HG02763 (cell line): ENCODE measurements at regions not wholly inside any gene's neighbourhood (a gene's known extent, or its start where the extent isn't known, plus 50 kb on each side); places are given as distances from the start of the nearest gene placed in this dataset.

Source experiments
- ATAC-seq: cut with Tn5 transposase; IDR thresholded peaks from one replicate; pipeline ENCODE4 v1.9.1; 2021; ENCODE audit warnings: mild to moderate bottlenecking, moderate library complexity; ENCODE audit not compliant: unreplicated experiment

DNA sequence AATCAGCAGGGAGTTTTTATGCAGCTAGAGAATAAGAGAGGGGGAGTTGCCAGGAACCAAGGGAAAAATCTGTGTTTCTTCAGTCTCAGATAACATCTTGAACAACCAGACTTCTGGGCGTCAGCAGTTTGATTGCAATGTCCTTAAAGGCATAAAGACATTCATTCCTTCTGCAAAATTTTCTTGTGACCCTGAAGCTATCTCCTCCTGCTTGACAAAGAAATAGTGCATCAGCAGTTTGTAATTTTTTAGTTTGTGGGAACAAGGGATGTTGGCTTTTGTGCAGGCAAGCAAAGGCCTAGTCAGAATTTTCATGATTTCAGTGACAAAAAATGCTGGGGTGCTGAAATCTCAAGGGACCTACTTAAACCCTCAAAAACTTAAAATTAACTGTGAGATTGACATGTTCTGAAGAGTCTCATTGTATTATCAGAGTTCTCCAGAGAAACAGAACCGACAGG is 125.8 kb upstream of the UNC5C start:
- ATAC-seq: no peak

DNA sequence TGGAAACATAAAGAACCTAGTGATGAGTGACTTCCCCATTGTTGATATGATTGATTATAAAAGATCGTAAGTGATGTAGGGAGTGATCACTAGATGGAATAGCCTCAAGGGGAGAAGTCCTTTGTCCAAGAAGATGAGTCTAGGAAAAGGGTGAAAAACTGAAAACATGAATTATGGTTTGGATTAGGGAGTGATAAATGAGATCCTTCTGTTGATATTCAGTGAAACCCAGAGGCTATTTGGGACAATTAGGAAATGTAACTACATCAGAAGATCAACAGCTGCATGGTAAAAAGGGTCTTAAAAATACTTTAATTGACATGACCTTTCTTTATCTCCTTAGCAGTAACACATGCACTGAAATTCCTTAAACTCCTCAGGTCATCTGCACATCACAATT is 124.0 kb upstream of the UNC5C start:
- ATAC-seq: no peak

DNA sequence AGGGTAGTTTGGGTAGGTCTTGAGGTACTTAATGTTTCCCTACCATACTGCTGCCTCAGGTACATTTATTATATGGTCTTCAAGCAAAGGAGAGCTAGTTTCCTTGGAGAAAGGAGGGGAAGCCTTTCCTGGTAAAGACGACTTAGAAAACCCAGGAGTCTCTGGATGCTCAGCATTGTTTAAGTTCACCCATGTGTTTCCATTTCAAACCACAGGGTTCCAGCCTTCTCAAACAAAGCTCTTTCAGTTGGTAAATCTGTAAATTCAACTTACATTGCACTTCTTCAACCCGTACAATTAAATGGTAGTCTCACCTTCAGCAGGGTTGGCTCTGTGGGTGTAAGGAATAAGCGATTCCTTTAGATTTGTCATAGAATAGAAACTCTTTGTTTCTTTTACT is 111.9 kb upstream of the UNC5C start:
- ATAC-seq: no peak

DNA sequence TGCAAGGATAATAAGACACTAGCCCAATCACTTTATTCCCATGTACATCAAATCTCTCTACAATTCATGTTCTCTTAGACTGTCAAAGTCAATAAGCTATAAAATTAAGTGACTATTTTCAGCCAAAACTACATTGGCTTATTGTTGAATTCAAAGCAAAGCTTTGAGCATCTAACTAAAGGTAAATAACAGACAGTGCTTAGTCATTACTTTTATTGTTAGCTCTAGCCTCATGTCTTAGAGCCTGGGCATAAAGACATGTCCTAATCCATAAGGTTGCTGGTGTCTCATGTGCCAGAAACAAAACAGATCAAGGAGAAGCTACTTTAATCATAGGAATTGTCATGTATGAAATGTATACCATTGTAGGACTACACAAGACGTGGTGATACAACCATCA is 103.1 kb upstream of the UNC5C start:
- ATAC-seq: no peak

DNA sequence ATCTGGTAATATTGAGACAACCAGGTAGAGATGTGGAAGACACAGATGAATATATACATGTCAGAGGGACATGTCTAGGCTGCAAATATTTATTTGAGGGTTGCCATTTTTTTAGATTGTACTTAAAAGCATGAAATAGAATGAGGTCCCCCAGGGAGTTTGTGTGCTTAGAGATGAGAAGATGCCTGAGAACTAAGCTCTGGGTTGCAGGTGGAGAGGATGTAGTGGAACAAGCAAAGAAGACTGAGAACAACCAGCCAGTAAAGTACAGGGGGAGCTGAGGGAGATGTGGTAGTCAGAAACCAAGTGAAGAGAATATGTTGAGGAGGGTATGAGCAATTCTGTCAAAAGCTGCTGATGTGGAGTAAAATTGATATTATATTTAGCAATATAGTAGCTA is 95.6 kb upstream of the UNC5C start:
- no peak for ATAC-seq

DNA sequence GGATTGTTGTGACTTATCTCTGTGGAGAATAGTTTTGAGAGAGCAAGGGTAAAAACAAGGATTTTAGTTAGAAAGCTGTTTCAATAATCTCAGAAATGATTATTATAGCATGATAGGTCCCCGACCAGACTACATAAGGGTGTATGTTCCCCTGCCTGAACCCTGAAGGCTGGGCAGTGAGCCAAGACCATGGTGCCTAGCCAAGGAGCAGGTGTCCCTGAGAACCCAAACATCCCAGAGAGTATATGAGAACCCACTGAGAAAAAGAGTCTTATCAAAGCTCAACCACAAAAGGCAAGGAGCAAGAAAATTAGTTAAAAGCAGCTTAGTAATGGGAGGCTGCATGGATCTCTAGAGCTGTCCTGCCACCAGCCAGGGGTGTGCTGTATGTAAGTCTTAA is 94.9 kb upstream of the UNC5C start:
- no peak for ATAC-seq

DNA sequence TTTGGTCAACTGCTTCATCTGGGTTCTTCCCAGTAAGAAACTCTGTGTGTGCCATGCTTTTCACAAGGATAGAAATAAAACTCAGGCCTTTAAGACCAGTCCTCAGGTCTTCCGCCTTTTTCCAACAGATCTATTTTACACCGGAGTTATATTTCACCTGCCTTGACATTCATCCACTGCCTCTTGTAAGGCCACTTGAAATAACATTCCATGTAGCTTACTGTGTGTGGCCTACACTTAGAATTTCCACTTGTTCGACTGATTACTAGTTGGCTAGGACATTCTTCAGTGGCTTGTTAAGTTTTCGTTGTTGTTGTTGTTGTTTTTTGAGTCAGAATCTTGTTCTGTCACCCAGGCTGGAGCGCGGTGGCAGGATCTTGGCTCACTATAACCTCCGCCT is 92.8 kb upstream of the UNC5C start:
- no peak for ATAC-seq

DNA sequence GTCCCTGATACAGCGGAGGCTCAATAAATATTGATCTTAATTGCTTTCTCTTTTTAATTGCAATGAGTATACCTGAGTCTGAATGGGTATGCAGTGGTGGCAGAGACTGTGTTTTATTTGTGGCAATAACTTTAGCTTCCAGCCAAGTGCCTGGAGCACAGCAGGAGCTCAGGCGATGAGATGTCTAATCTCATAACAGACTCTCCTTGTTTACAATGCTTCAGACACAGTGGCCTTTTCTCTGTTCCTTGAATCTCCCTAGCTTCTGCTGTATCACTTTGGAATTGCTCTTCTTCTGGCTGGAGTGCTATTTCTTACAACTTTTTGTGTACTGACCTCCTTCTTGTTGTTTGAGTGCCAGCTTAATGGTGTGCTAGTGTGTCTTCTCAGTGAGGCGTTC is 91.5 kb upstream of the UNC5C start:
- no peak for ATAC-seq

DNA sequence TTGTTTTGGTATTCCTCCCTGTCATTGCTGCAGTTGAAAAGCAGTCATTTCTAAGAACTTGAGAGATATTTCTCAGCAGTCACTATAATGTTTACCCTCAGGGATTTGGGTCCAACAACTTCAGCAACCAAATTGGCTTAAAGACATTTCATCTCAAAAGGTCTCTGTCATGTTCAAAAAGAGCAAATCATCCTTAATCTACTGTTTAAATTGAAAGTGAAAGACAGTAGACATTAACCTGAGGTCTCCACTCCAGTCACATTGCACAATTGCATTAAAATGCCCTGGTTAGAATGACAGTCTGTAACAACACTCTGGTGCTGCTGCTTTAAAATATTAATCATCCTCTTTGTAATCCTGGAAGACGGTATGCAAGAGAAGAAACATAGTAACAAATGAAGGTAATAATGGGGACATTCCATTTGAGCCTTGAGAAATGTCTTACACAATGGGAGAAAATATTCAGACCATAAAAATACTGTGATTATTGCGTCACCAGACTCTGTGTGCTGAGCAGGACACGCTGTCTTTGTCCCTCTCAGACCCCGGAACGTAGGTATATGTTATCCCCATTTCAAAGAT is 90.2 kb upstream of the UNC5C start:
- no peak for ATAC-seq

DNA sequence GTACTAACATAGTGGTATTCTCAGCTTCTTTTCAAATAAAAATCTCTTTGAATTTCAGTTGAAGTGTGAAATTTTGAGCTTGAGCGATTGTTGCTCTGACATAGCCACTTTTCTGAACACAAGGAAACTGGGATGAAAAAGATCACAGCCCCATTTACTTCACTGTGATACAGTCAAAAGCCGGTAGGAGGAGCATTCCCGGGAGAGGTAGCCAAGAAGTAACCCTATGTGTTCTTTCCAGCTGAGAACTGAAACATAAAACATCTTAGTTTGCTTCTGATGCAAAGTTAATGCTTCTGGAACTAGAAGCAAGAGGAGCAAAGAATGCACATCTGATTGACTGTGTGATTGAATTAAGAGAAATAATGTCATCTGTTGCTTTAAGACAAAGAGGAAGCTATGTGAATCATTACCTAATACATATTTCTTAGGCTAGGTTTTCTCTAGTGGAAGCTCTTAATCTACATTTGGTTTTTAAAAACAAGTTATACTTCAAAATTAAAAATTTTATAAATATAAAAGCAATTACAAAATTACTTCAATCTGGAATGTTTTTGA is 88.3 kb upstream of the UNC5C start:
- ATAC-seq: no peak

DNA sequence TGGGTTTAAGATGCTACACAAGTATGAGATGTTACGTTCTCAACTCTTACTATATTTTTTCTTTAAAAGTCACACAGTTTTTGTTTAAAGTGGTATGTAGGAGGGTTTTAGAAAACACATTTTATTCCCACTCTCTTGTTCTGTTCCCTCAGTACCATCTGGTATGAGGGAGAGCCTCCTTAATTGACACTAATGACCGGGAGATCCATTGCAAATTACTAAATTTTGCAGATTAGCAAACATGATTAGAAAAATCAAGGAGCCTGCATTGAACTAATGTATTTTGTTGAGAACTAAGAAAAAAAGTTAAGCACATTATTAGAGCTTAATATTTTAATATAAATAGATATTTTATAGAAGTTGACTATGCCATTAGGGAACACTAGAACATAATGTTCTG is 87.3 kb upstream of the UNC5C start:
- no peak for ATAC-seq

DNA sequence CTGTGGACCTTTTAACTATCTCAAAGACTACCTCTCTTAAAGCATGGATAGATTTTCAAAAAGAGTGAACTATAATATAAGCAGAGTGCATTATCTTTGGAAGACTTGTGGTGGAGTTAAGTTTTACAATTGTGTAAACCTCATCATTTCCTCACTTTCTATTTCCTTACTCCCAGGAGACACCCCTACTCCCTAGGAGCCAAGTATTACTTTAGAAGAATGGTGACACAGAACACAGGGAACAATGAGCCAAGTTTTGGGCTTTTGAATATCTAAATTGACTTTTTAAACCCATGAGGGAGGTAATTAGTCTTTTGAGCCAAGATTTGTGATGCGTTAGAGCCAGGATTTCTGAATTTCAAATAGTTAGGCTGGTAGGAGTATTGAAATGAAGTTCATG is 78.9 kb upstream of the UNC5C start:
- ATAC-seq: no peak

DNA sequence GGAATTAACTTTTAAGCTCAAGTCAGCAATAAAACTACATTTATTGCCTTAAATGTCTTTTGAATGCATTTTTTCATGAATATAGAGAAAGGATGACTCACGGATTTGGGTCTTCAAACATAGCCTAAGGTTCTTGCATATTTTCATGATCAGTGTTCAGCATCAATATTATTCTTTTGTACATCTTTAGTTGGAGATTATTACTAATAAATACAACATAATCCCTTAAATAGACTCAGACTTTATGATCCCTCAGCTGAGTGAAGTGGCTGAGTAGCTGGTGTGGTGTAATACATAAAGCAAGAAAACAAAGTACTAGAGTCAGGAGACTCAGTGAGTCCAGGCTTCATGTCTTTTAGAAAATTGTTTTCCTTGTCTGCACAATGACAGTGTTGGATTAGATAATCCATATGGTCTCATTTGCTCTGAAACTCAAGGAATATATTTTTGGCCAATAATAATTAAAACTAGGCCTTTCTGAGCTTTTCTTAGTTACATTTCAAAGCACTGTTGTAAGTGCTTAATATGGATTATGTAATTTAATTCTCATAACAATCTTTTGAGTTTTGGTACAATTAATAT is 78.3 kb upstream of the UNC5C start:
- no peak for ATAC-seq

DNA sequence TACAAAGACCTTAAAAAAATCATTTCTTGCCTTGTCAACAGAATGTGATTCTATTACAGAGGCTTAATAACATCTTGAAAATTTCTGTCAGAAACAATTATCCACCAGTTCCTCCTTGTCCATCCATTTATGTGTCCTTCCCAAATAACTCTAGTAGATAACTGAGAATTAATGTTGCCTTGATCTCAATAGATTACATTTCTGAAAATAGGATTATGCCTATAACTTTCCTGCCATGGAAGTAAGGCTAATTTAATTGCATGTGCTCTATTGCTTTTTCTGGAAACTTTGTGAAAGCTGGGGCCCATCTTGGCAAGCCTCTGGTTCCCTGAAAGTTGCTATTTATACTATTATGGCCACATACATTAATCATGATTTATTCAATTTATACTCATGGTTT is 76.2 kb upstream of the UNC5C start:
- no peak for ATAC-seq

DNA sequence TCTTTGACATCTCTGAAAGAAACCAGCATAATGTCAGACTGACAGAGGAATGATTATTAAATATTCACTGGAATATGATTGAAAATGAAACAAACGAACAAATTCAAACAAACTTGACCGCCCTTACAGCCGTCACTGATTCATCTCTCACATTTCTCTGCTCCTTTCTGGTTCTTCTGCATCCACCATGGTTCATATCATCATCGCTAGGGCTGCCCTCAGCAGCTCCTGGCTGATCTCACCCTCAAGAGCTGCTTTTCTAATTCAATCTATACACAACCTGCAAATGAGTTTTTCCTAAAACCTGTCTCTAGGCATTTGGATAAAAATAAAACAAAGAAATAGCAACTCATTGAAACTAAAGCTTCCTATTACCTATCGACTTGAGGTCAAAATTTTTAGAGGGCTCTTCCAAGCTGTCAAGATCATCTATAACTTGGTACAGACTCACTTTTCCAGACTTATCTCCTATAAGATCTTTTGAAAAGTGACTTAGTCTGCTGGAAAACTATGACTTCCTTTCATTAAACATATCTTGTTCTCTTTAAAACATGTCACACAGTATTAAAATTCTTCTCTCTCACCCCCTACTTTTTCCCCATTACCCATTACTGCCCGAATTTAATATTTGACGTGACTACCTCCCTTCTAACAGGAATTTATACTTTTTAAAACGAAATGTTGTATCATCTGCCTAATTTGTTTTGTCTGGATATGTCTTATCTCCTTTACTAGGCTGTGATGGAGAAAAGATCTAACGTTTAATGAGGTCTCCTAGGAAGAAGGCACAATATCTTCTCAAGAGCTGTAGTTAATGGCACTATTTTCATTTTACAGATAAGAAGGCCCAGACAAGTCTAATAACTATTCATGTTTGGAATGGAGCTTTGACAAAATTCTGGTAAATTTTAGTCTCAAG is 71.0 kb upstream of the UNC5C start:
- ATAC-seq: no peak

DNA sequence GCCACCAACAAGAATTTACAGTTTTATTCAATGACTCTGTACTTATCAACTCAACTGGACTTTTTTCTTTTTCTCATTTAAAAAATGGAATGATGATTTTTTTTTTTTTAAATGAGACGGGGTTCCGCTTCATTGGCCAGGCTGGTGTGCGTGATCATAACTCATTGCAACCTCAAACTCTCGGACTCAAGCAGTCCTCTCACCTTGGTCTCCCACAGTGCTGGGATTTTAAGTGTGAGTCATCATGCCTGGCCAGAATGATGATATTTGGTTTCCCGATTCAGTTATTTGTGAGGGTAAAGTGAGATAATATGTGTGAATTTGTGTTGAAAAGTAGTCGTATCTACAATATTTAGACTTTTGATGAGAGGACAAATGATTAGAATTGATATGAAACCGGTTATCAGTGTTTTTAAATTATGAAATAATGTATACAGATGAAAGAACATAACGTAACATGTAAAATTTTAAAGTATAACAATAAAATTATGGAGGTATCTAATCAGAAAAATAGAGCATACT is 66.0 kb upstream of the UNC5C start:
- ATAC-seq: no peak

DNA sequence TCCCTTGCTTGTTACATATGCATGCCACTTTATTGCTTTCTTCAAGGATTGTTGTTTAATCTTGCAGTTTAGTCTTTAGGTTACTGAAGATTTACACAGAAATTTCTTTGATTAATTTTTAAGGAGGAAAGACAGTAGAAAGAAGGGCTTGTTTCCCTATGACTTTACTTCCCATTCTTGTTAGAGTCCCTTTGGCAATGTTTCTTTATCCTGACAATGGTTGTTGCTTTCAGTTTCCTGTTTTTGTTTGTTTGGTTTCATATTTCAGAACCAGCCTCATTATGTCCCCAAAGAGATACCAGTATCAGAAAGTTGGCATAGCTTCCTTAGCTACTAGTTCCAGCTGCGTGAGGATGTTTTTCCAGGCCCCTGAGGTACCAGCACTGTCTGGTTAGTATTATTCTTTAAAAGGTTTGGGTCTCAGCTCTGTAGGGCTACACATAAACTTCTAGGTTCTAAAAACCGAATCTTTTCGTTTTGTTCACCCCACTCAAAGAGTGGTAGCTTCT is 61.3 kb upstream of the UNC5C start:
- ATAC-seq: no peak

DNA sequence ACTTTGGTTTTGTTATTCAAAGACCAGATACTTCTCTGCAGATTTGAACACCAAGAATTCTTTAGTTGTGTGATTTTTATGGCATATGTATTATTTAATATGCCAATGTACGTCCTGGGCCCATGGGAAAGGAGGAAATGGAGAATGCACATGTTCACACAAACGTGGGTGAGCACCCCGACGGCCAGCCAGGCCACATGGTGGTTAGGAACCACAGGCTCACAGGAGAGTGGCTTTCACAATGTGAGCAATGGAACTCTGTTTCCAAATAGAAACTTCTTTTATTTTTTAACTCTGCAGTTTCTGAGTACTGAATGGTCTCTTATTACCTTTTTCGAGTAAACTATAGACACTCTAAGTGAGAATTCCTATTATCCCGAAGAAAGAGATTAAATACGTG is 58.0 kb upstream of the UNC5C start:
- no peak for ATAC-seq

DNA sequence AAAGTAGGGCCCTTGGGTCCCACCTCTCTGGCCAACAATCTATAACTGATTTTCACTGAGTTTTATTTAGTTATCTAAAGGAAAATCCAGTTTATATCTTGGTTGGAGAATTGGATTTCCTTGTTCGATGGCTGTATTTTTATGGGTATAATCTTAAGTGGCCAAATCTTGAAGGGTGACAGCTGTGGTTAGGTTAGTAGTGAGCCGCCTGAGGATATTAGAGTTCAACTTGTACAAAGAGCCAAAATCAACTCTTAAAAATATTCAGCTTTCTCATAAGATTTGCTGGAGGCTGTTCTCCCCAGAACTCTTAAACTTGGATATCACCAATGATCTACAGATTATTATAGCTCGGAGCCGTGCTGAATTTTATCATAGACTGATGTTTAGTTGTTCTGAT is 54.6 kb upstream of the UNC5C start:
- no peak for ATAC-seq

DNA sequence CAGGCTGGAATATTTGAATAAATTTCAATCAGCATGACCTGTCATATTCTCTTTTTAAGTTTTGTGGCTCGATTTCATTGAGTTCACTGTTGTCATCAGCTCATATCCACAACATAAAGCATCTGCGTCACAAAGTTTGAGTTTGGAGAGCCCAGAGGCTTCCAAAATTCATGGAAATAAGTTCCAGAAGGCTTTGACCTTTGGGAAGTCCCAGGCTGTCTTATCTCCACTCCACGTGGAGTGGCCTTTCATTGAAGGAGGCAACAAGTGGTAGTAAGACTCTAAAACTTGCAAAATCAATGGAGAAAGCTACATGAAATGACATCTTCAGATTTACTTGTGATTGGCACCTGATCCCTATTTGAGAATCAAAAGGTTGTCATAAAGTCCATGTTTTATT is 54.1 kb upstream of the UNC5C start:
- ATAC-seq: no peak

DNA sequence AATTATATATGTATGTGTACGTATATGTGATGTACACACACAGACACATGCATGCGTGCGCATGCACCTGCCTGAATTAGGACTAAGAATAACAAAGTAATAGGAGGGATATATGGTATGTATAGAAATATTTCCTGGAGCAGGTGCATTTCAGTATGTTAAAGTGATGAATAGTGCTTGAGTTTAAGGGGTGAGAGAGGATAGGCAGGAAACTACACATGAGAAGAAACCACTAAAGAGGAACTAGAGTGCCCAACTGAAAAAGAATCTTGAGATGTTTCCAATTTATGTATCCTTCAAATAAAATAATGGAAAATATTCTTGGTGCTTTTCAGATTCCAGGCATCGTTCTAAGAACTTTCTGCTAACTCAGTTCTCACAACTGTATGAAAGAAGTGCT is 52.6 kb upstream of the UNC5C start:
- ATAC-seq: no peak
